Vagina (tissue), 2 donors: ENCODE measurements at regions not wholly inside any gene's neighbourhood (a gene's known extent, or its start where the extent isn't known, plus 50 kb on each side); places are given as distances from the start of the nearest gene placed in this dataset.

ENCODE experiments used
- DNase-seq, 2 donors: peaks; one replicate each; pipeline ENCODE4 v3.0.0-alpha.2; 2017; ENCODE audit errors: extremely low spot score in 2 of 2
- H3K27ac ChIP-seq: fragments of 200-600 bp; sonication (generic); one replicate; pipeline ENCODE4 v1.5.1; 2019
- H3K27me3 ChIP-seq: fragments of 200-600 bp; sonication (generic); one replicate; pipeline ENCODE4 v1.5.1; 2019
- H3K36me3 ChIP-seq, 2 donors: fragments of 200-600 bp; sonication (generic); one replicate each; pipeline ENCODE4 v1.5.1; 2017 to 2019
- H3K4me1 ChIP-seq: fragments of 200-600 bp; sonication (generic); one replicate; pipeline ENCODE4 v1.5.1; 2019
- H3K4me3 ChIP-seq, 2 donors: fragments of 200-600 bp; sonication (generic); 1 replicate in 1 of 2; 2 replicates in 1 of 2; pipeline ENCODE4 v1.5.1; 2016 to 2019
- H3K9me3 ChIP-seq: fragments of 200-600 bp; sonication (generic); one replicate; pipeline ENCODE4 v1.5.1; 2019
- CTCF ChIP-seq, 3 experiments: fragments of 450-650 bp in 2 of 3; fragments of 200-600 bp in 1 of 3; sonication (generic) in 1 of 3; IDR thresholded peaks; one replicate each; pipeline ENCODE4 v1.5.1; 2017 to 2019; ENCODE audit warnings: antibody characterized with exemption in 3 of 3, mild to moderate bottlenecking in 2 of 3, moderate library complexity in 2 of 3
- POLR2A ChIP-seq, 2 donors: fragments of 450-650 bp; IDR thresholded peaks; one replicate each; pipeline ENCODE4 v1.6.1; 2017; ENCODE audit warnings: antibody characterized with exemption in 2 of 2, mild to moderate bottlenecking in 2 of 2, moderate library complexity in 2 of 2
- POLR2AphosphoS5 ChIP-seq, 2 donors: sonication (generic); formaldehyde crosslinking; IDR thresholded peaks; one replicate each; pipeline ENCODE4 v1.9.0; 2017; ENCODE audit warnings: antibody characterized with exemption in 2 of 2, mild to moderate bottlenecking in 2 of 2, low read depth in 1 of 2; ENCODE audit not compliant: insufficient read depth in 1 of 2
- intact Hi-C: fragments of 100-400 bp; cut with DNase I; formaldehyde crosslinking; loops from one replicate; pipeline ENCODE4 v1.15.1; 2023

GRCh38 chr5:5632678-5633077, 210.2 kb downstream of the ICE1 start:
- H3K4me3 ChIP-seq, result no peak overlapping the region
- no peaks in the 10 kb centered on the region for H3K36me3 ChIP-seq
- no peak for TF ChIP-seq CTCF (IDR thresholded peaks at IDR 0.05)
- TF ChIP-seq POLR2AphosphoS5 (IDR thresholded peaks at IDR 0.05; ENCODE audit: insufficient read depth in 1 of 2, low read depth in 1 of 2), result no peak
- TF ChIP-seq POLR2A (IDR thresholded peaks at IDR 0.05), result no peak
- no peaks in the 10 kb centered on the region for H3K27me3 ChIP-seq
- DNase-seq, result no peak
- no peak overlapping the region for H3K27ac ChIP-seq
- intact Hi-C loops, result no loop called here
- H3K4me1 ChIP-seq, result no peaks in the 10 kb centered on the region
- no peaks in the 10 kb centered on the region for H3K9me3 ChIP-seq

DNA sequence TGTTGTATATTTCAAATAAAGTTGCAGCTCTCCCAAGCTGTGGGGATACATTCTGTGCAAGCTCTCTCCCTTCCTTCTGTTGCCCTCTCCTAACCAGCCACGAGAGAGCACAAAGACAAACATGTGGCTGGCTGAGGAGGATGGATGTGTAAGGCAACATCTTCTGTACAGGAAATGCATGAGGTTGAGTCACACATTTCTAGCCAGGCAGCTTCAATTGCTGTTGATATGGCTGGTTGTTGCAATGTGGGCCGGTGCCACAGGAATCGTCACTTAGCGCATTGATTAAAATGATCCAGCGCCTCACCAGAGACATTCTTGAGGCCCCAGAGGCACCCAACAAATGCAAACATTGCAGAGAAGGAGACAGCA, 207.1 kb downstream of the ICE1 start:
- H3K4me3 ChIP-seq, result no peak overlapping the region
- TF ChIP-seq POLR2A (IDR thresholded peaks at IDR 0.05), result no peak
- TF ChIP-seq POLR2AphosphoS5 (IDR thresholded peaks at IDR 0.05; ENCODE audit: insufficient read depth in 1 of 2, low read depth in 1 of 2), result no peak
- TF ChIP-seq CTCF (IDR thresholded peaks at IDR 0.05), result no peak
- DNase-seq, result no peak
- intact Hi-C loops, result no loop called here
- H3K4me1 ChIP-seq, result no peaks in the 10 kb centered on the region
- H3K27ac ChIP-seq, result no peak overlapping the region
- no peaks in the 10 kb centered on the region for H3K27me3 ChIP-seq
- H3K9me3 ChIP-seq, result no peaks in the 10 kb centered on the region
- H3K36me3 ChIP-seq, result no peaks in the 10 kb centered on the region

- Histone ChIP-seq H3K4me3 (no peak overlapping the region), H3K27me3 (no peaks in the 10 kb centered on the region), H3K27ac (no peak overlapping the region), H3K36me3 (no peaks in the 10 kb centered on the region), H3K4me1 (no peaks in the 10 kb centered on the region), H3K9me3 (no peaks in the 10 kb centered on the region)
- intact Hi-C loops, result no loop called here
- TF ChIP-seq CTCF (IDR thresholded peaks at IDR 0.05) (no peak), POLR2AphosphoS5 (IDR thresholded peaks at IDR 0.05; ENCODE audit: insufficient read depth in 1 of 2, low read depth in 1 of 2) (no peak), POLR2A (IDR thresholded peaks at IDR 0.05) (no peak)
- no peak for DNase-seq
Measured at GRCh38 chr5:5628866-5629606, 206.6 kb downstream of the ICE1 start.

DNA sequence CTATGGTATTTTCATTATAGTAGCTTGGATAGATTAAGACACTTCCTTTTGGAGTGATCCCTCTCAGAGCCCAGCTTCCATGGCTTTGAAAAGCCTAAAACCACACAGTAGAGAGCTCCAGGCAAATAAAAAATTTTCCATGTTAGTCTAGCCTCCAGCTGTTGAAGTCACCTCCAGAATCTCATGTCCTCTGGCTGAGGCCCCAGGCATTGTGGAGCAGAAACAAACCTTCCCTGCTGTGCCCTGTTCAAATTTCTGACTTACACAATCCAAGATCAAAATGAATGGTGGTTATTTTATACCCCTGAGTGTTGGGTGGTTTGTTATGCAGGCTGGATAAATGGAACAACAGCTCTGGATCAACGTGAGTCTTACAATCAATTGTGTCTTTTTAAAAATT, 203.9 kb downstream of the ICE1 start:
- Histone ChIP-seq H3K36me3 (no peaks in the 10 kb centered on the region), H3K4me3 (no peak overlapping the region), H3K9me3 (no peaks in the 10 kb centered on the region), H3K27ac (no peak overlapping the region), H3K4me1 (no peaks in the 10 kb centered on the region), H3K27me3 (no peaks in the 10 kb centered on the region)
- TF ChIP-seq POLR2AphosphoS5 (IDR thresholded peaks at IDR 0.05; ENCODE audit: insufficient read depth in 1 of 2, low read depth in 1 of 2) (no peak), CTCF (IDR thresholded peaks at IDR 0.05) (no peak), POLR2A (IDR thresholded peaks at IDR 0.05) (no peak)
- DNase-seq, result no peak
- intact Hi-C loops, result no loop called here

- Histone ChIP-seq H3K36me3 (no peaks in the 10 kb centered on the region), H3K4me3 (no peak overlapping the region), H3K4me1 (no peaks in the 10 kb centered on the region), H3K27me3 (no peaks in the 10 kb centered on the region), H3K27ac (no peak overlapping the region), H3K9me3 (no peaks in the 10 kb centered on the region)
- intact Hi-C loops, result no loop called here
- DNase-seq, result no peak
- TF ChIP-seq CTCF (IDR thresholded peaks at IDR 0.05), result no peak
- no peak for TF ChIP-seq POLR2A (IDR thresholded peaks at IDR 0.05)
- no peak for TF ChIP-seq POLR2AphosphoS5 (IDR thresholded peaks at IDR 0.05; ENCODE audit: insufficient read depth in 1 of 2, low read depth in 1 of 2)
Measured at GRCh38 chr5:5625491-5625890, 203.0 kb downstream of the ICE1 start.
